HepG2 (cell line): ENCODE measurements at regions not wholly inside any gene's neighbourhood (a gene's known extent, or its start where the extent isn't known, plus 50 kb on each side); places are given as distances from the start of the nearest gene placed in this dataset.

Source experiments
- BCL6 ChIP-seq: IDR thresholded peaks from 2 replicates; pipeline ENCODE4 v1.6.1; 2016; ENCODE audit warnings: missing genetic modification reagents, missing compliant biosample characterization
- EEA1 ChIP-seq: sonication (generic); formaldehyde crosslinking; IDR thresholded peaks from 2 replicates; pipeline ENCODE4 v1.5.1; 2020; ENCODE audit warnings: mild to moderate bottlenecking, missing genetic modification reagents, borderline replicate concordance
- GLMP ChIP-seq: sonication (generic); formaldehyde crosslinking; IDR thresholded peaks from 2 replicates; pipeline ENCODE4 v1.9.0; 2021; ENCODE audit warnings: missing genetic modification reagents, mild to moderate bottlenecking, borderline replicate concordance
- GTF2F1 ChIP-seq: fragments of 150-350 bp; IDR thresholded peaks from 2 replicates; pipeline ENCODE4 v1.6.1; 2014; ENCODE audit warnings: low read length
- IRF2 ChIP-seq: IDR thresholded peaks from 2 replicates; pipeline ENCODE4 v1.6.1; 2018; ENCODE audit warnings: missing genetic modification reagents, missing compliant biosample characterization
- KAT7 ChIP-seq: IDR thresholded peaks from 2 replicates; pipeline ENCODE4 v1.6.1; 2018; ENCODE audit warnings: borderline replicate concordance, missing compliant biosample characterization
- NFE2L1 ChIP-seq: sonication (generic); formaldehyde crosslinking; IDR thresholded peaks from 2 replicates; pipeline ENCODE4 v1.4.0; 2020; ENCODE audit warnings: missing genetic modification reagents, mild to moderate bottlenecking, borderline replicate concordance
- NFKB2 ChIP-seq: sonication (generic); formaldehyde crosslinking; IDR thresholded peaks from 2 replicates; pipeline ENCODE4 v1.4.0; 2020; ENCODE audit warnings: missing genetic modification reagents, borderline replicate concordance
- PRPF4 ChIP-seq: fragments of 200-400 bp; formaldehyde crosslinking; IDR thresholded peaks from 2 replicates; pipeline ENCODE4 v1.6.1; 2016; ENCODE audit warnings: low read length, low read depth; ENCODE audit not compliant: poor library complexity, severe bottlenecking
- RELA ChIP-seq: sonication (generic); formaldehyde crosslinking; IDR thresholded peaks from 2 replicates; pipeline ENCODE4 v1.4.0; 2020; ENCODE audit warnings: missing genetic modification reagents
- SRF ChIP-seq: IDR thresholded peaks from 2 replicates; pipeline ENCODE4 v1.6.1; 2011; ENCODE audit warnings: mild to moderate bottlenecking, low read depth, low read length, moderate library complexity
- TCF12 ChIP-seq, 2 experiments: fragments of 450-650 bp in 1 of 2; sonication (generic) in 1 of 2; formaldehyde crosslinking in 1 of 2; IDR thresholded peaks; 2 replicates each; pipeline versions ENCODE4 v1.6.1 to v1.8.0; 2017 to 2022; ENCODE audit warnings: antibody characterized with exemption in 1 of 2, mild to moderate bottlenecking in 1 of 2, missing genetic modification reagents in 1 of 2, moderate library complexity in 1 of 2
- TCF7L2 ChIP-seq: IDR thresholded peaks from 2 replicates; pipeline ENCODE4 v1.6.1; 2011; ENCODE audit warnings: mild to moderate bottlenecking, low read depth, low read length, moderate library complexity
- ZBTB42 ChIP-seq: sonication (generic); formaldehyde crosslinking; IDR thresholded peaks from 2 replicates; pipeline ENCODE4 v1.5.0; 2020; ENCODE audit warnings: mild to moderate bottlenecking, missing genetic modification reagents
- ZFP90 ChIP-seq: sonication (generic); formaldehyde crosslinking; IDR thresholded peaks from 2 replicates; pipeline ENCODE4 v1.8.0; 2022; ENCODE audit warnings: missing genetic modification reagents, mild to moderate bottlenecking, inconsistent platforms, borderline replicate concordance
- ZKSCAN1 ChIP-seq: fragments of 150-350 bp; IDR thresholded peaks from 2 replicates; pipeline ENCODE4 v1.6.1; 2014; ENCODE audit warnings: low read length
- ZNF34 ChIP-seq: sonication (generic); formaldehyde crosslinking; IDR thresholded peaks from 2 replicates; pipeline ENCODE4 v1.4.0; 2020; ENCODE audit warnings: mild to moderate bottlenecking, missing genetic modification reagents, borderline replicate concordance
- ZNF607 ChIP-seq: sonication (generic); formaldehyde crosslinking; IDR thresholded peaks from 2 replicates; pipeline ENCODE4 v1.5.1; 2020; ENCODE audit warnings: missing genetic modification reagents, mild to moderate bottlenecking, borderline replicate concordance
- ZNF710 ChIP-seq: sonication (generic); formaldehyde crosslinking; IDR thresholded peaks from 2 replicates; pipeline ENCODE4 v1.5.0; 2020; ENCODE audit warnings: mild to moderate bottlenecking, missing genetic modification reagents, borderline replicate concordance
- ZNF770 ChIP-seq: sonication (generic); formaldehyde crosslinking; IDR thresholded peaks from 2 replicates; pipeline ENCODE4 v1.5.0; 2020; ENCODE audit warnings: mild to moderate bottlenecking, missing genetic modification reagents
- TF ChIP-seq, protein P1 (sequence below): sonication (generic); formaldehyde crosslinking; IDR thresholded peaks from 2 replicates; pipeline ENCODE4 v1.4.0; 2020; ENCODE audit warnings: missing genetic modification reagents
- TF ChIP-seq, protein P2 (sequence below): sonication (generic); formaldehyde crosslinking; IDR thresholded peaks from 2 replicates; pipeline ENCODE4 v1.4.0; 2020; ENCODE audit warnings: mild to moderate bottlenecking, missing genetic modification reagents

GRCh38 chr9:129334105-129334935 lies 156.3 kb upstream of the IER5L start (continued):
- TF ChIP-seq GTF2F1 = no peak
- peak; percentile 84 for TF ChIP-seq ZFP90 (CRISPR knock-in tag)
- TF ChIP-seq IRF2 = peak; percentile 81; the same call in 1 of the 2 replicates
- TF ChIP-seq ZNF770 (CRISPR knock-in tag) = peak; percentile 72
- TF ChIP-seq RELA (CRISPR knock-in tag) = no peak
- TF ChIP-seq ZKSCAN1 = 0 out of 2 replicates have a peak, but pooled peaks have one; percentile 24
- TF ChIP-seq SRF = 0 out of 2 replicates have a peak, but pooled peaks have one; percentile 2
- TF ChIP-seq, protein P1, sequence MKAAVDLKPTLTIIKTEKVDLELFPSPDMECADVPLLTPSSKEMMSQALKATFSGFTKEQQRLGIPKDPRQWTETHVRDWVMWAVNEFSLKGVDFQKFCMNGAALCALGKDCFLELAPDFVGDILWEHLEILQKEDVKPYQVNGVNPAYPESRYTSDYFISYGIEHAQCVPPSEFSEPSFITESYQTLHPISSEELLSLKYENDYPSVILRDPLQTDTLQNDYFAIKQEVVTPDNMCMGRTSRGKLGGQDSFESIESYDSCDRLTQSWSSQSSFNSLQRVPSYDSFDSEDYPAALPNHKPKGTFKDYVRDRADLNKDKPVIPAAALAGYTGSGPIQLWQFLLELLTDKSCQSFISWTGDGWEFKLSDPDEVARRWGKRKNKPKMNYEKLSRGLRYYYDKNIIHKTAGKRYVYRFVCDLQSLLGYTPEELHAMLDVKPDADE (CRISPR knock-in tag) = no peak
- peak; percentile 61; the same call in 1 of the 2 replicates for TF ChIP-seq ZNF34 (CRISPR knock-in tag)
- TF ChIP-seq ZBTB42 = no peak; the same call in 1 of the 2 replicates
- TF ChIP-seq, protein P2, sequence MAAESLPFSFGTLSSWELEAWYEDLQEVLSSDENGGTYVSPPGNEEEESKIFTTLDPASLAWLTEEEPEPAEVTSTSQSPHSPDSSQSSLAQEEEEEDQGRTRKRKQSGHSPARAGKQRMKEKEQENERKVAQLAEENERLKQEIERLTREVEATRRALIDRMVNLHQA (CRISPR knock-in tag) = no peak
- no peak for TF ChIP-seq TCF12 (IDR thresholded peaks at IDR 0.05)
- TF ChIP-seq TCF12 (CRISPR knock-in tag; IDR thresholded peaks at IDR 0.05) = peak; percentile 95; the same call in 1 of the 2 replicates
- TF ChIP-seq GLMP (CRISPR knock-in tag) = no peak
- TF ChIP-seq BCL6 = peak; percentile 88
- peak; percentile 96 for TF ChIP-seq ZNF710 (CRISPR knock-in tag)
- no peak for TF ChIP-seq TCF7L2
- no peak for TF ChIP-seq NFKB2 (CRISPR knock-in tag)
- peak; percentile 74; the same call in 1 of the 2 replicates for TF ChIP-seq KAT7
- no peak for TF ChIP-seq NFE2L1 (CRISPR knock-in tag)
- TF ChIP-seq PRPF4 = no peak
- peak; percentile 77 for TF ChIP-seq ZNF607 (CRISPR knock-in tag)
- no peak for TF ChIP-seq EEA1 (CRISPR knock-in tag)
